Neural cell (in vitro differentiated cells): ENCODE measurements at regions not wholly inside any gene's neighbourhood (a gene's known extent, or its start where the extent isn't known, plus 50 kb on each side); places are given as distances from the start of the nearest gene placed in this dataset.

Experiments
- H2AFZ ChIP-seq: fragments of 200-600, 300-800 bp; sonication (generic), shearing (Covaris generic); 2 replicates; pipeline ENCODE4 v1.6.0; 2014; ENCODE audit warnings: low read depth, mild to moderate bottlenecking, antibody characterized with exemption, low read length, moderate library complexity
- H3F3A ChIP-seq: fragments of 200-600 bp; shearing (Covaris generic); 2 replicates; pipeline ENCODE4 v1.6.1; 2016; ENCODE audit warnings: mild to moderate bottlenecking, moderate library complexity, mixed read lengths, antibody characterized with exemption, low read length; ENCODE audit not compliant: insufficient read depth, poor library complexity, severe bottlenecking
- H3K27ac ChIP-seq: fragments of 200-600, 300-800 bp; sonication (generic), shearing (Covaris generic); 2 replicates; pipeline ENCODE4 v1.5.1; 2014; ENCODE audit warnings: mild to moderate bottlenecking, low read length, moderate library complexity
- H3K27me3 ChIP-seq: fragments of 300-800, 200-600 bp; sonication (generic), shearing (Covaris generic); 2 replicates; pipeline ENCODE4 v1.6.0; 2014; ENCODE audit warnings: mild to moderate bottlenecking, low read depth, low read length, moderate library complexity; ENCODE audit not compliant: insufficient read depth
- H3K36me3 ChIP-seq: fragments of 300-800, 200-600 bp; sonication (generic), shearing (Covaris generic); 2 replicates; pipeline ENCODE4 v1.5.1; 2014; ENCODE audit warnings: mild to moderate bottlenecking, antibody characterized with exemption, low read length, moderate library complexity; ENCODE audit not compliant: insufficient read depth
- H3K4me2 ChIP-seq: fragments of 300-800, 200-600 bp; sonication (generic), shearing (Covaris generic); 2 replicates; pipeline ENCODE4 v1.6.0; 2014; ENCODE audit warnings: mild to moderate bottlenecking, low read length
- H3K4me3 ChIP-seq: fragments of 300-800, 200-600 bp; sonication (generic), shearing (Covaris generic); 2 replicates; pipeline ENCODE4 v1.5.1; 2014; ENCODE audit warnings: mild to moderate bottlenecking, low read length, moderate library complexity
- H3K79me2 ChIP-seq: fragments of 200-600 bp; shearing (Covaris generic); replicated peaks from 2 replicates; pipeline ENCODE4 v1.6.0; 2014; ENCODE audit warnings: mild to moderate bottlenecking, low read length, moderate library complexity; ENCODE audit not compliant: insufficient read depth
- H3K9ac ChIP-seq: fragments of 300-800, 200-600 bp; sonication (generic), shearing (Covaris generic); 2 replicates; pipeline ENCODE4 v1.6.1; 2016; ENCODE audit warnings: mild to moderate bottlenecking, low read length, mixed read lengths
- H3K9me2 ChIP-seq: fragments of 200-600 bp; shearing (Covaris generic); 2 replicates; pipeline ENCODE4 v1.6.1; 2016; ENCODE audit warnings: mild to moderate bottlenecking, low read length, mixed read lengths; ENCODE audit not compliant: insufficient read depth
- H3K9me3 ChIP-seq: fragments of 200-600, 300-800 bp; sonication (generic), shearing (Covaris generic); 2 replicates; pipeline ENCODE4 v1.6.1; 2016; ENCODE audit warnings: mild to moderate bottlenecking, mixed run types, low read length, moderate library complexity, mixed read lengths
- H4K20me1 ChIP-seq: fragments of 200-600 bp; shearing (Covaris generic); 2 replicates; pipeline ENCODE4 v1.6.1; 2016; ENCODE audit warnings: mild to moderate bottlenecking, mixed run types; ENCODE audit not compliant: insufficient read depth
- CTCF ChIP-seq: fragments of 450-650 bp; IDR thresholded peaks from 2 replicates; pipeline ENCODE4 v1.5.1; 2014; ENCODE audit warnings: antibody characterized with exemption, mild to moderate bottlenecking, moderate library complexity; ENCODE audit not compliant: poor library complexity, severe bottlenecking
- EP300 ChIP-seq: fragments of 450-650 bp; conservative IDR thresholded peaks from 2 replicates; pipeline ENCODE4 v1.6.1; 2014; ENCODE audit warnings: antibody characterized with exemption, mild to moderate bottlenecking, moderate library complexity; ENCODE audit not compliant: poor library complexity, severe bottlenecking
- EZH2 ChIP-seq: fragments of 200-600, 300-800 bp; shearing (Covaris generic), sonication (generic); IDR thresholded peaks from 2 replicates; pipeline ENCODE4 v1.6.1; 2014; ENCODE audit warnings: antibody characterized with exemption, low read length, borderline replicate concordance, mild to moderate bottlenecking; ENCODE audit not compliant: insufficient read depth, poor library complexity, severe bottlenecking
- MXI1 ChIP-seq: fragments of 450-650 bp; conservative IDR thresholded peaks from 2 replicates; pipeline ENCODE4 v1.6.1; 2014; ENCODE audit warnings: antibody characterized with exemption, mild to moderate bottlenecking; ENCODE audit not compliant: poor library complexity, severe bottlenecking
- POLR2AphosphoS5 ChIP-seq: IDR thresholded peaks from 2 replicates; pipeline ENCODE4 v1.6.1; 2012
- RAD21 ChIP-seq: fragments of 450-650 bp; conservative IDR thresholded peaks from 2 replicates; pipeline ENCODE4 v1.6.1; 2014; ENCODE audit warnings: antibody characterized with exemption, mild to moderate bottlenecking, moderate library complexity
- REST ChIP-seq: IDR thresholded peaks from 2 replicates; pipeline ENCODE4 v1.6.1; 2012; ENCODE audit warnings: borderline replicate concordance
- SMC3 ChIP-seq: fragments of 450-650 bp; conservative IDR thresholded peaks from 2 replicates; pipeline ENCODE4 v1.6.1; 2014; ENCODE audit warnings: antibody characterized with exemption, mild to moderate bottlenecking, moderate library complexity; ENCODE audit not compliant: poor library complexity
- TAF1 ChIP-seq: IDR thresholded peaks from 2 replicates; pipeline ENCODE4 v1.6.1; 2012; ENCODE audit warnings: low read depth

GRCh38 chr5:105172918-105173317, 1610.3 kb upstream of the NUDT12 start:
- Histone ChIP-seq H3K9me3 (no peaks in the 10 kb centered on the region), H3F3A (no peaks in the 10 kb centered on the region), H4K20me1 (no peaks in the 10 kb centered on the region), H3K27ac (no peak overlapping the region), H3K27me3 (no peaks in the 10 kb centered on the region), H2AFZ (no peak overlapping the region), H3K9me2 (no peaks in the 10 kb centered on the region), H3K36me3 (no peaks in the 10 kb centered on the region), H3K4me2 (no peak overlapping the region), H3K4me3 (no peak overlapping the region), H3K9ac (no peak overlapping the region), H3K79me2 (no peaks in the 10 kb centered on the region)
- no peak for TF ChIP-seq EP300
- TF ChIP-seq MXI1: no peak
- no peak for TF ChIP-seq POLR2AphosphoS5
- no peak for TF ChIP-seq SMC3
- no peak for TF ChIP-seq EZH2
- no peak for TF ChIP-seq RAD21
- no peak for TF ChIP-seq CTCF
- no peak for TF ChIP-seq TAF1
- no peak for TF ChIP-seq REST

- H3K36me3 ChIP-seq: no peaks in the 10 kb centered on the region
- no peaks in the 10 kb centered on the region for H3K9me2 ChIP-seq
- H3K27me3 ChIP-seq: no peaks in the 10 kb centered on the region
- no peak overlapping the region for H3K4me2 ChIP-seq
- TF ChIP-seq TAF1 (no peak), RAD21 (no peak), REST (no peak), MXI1 (no peak), POLR2AphosphoS5 (no peak), CTCF (no peak), EP300 (no peak), EZH2 (no peak), SMC3 (no peak)
- no peak overlapping the region for H3K4me3 ChIP-seq
- no peaks in the 10 kb centered on the region for H3K79me2 ChIP-seq
- no peak overlapping the region for H2AFZ ChIP-seq
- no peaks in the 10 kb centered on the region for H3K9me3 ChIP-seq
- H4K20me1 ChIP-seq: no peaks in the 10 kb centered on the region
- H3K9ac ChIP-seq: no peak overlapping the region
- H3K27ac ChIP-seq: no peak overlapping the region
- H3F3A ChIP-seq: no peaks in the 10 kb centered on the region
These were observed 1606.2 kb upstream of the NUDT12 start for GRCh38 chr5:105168806-105169205.
